Ovary (tissue), 7 donors: ENCODE measurements at regions not wholly inside any gene's neighbourhood (a gene's known extent, or its start where the extent isn't known, plus 50 kb on each side); places are given as distances from the start of the nearest gene placed in this dataset.

Experiments
- DNase-seq, 5 donors: peaks; one replicate each; pipeline ENCODE4 v3.0.0-alpha.2; 2019 to 2020
- H3K27ac ChIP-seq, 2 donors: fragments of 200-600 bp; one replicate each; pipeline versions ENCODE4 v1.5.1 to v1.8.0; 2019 to 2022
- H3K27me3 ChIP-seq: fragments of 200-600 bp; one replicate; pipeline ENCODE4 v1.8.0; 2022
- H3K36me3 ChIP-seq: fragments of 200-600 bp; sonication (generic); one replicate; pipeline ENCODE4 v1.5.1; 2019
- H3K4me1 ChIP-seq: one replicate; pipeline ENCODE4 v1.8.1; 2013; ENCODE audit warnings: mild to moderate bottlenecking, moderate library complexity; ENCODE audit not compliant: insufficient read depth
- H3K4me3 ChIP-seq: fragments of 200-600 bp; sonication (generic); one replicate; pipeline ENCODE4 v1.5.1; 2017
- H3K9me3 ChIP-seq, 2 donors: fragments of 200-600 bp in 1 of 2; sonication (generic) in 1 of 2; one replicate each; pipeline versions ENCODE4 v1.5.1 to v1.8.1; 2013 to 2019; ENCODE audit warnings: mild to moderate bottlenecking in 1 of 2, moderate library complexity in 1 of 2
- CTCF ChIP-seq, 3 donors: fragments of 450-650 bp in 2 of 3; fragments of 200-600 bp in 1 of 3; IDR thresholded peaks; one replicate each; pipeline versions ENCODE4 v1.5.1 to v1.8.0; 2016 to 2022; ENCODE audit warnings: antibody characterized with exemption in 3 of 3, mild to moderate bottlenecking in 1 of 3
- EP300 ChIP-seq: sonication (generic); formaldehyde crosslinking; IDR thresholded peaks from one replicate; pipeline ENCODE4 v1.6.1; 2017; ENCODE audit warnings: antibody characterized with exemption
- POLR2A ChIP-seq: fragments of 450-650 bp; IDR thresholded peaks from one replicate; pipeline ENCODE4 v1.6.1; 2017; ENCODE audit warnings: antibody characterized with exemption, mild to moderate bottlenecking, moderate library complexity
- WGBS, 3 donors: extraction: QIAGEN DNeasy Blood & Tissue Kit in 1 of 3; methylation state at CpG; one replicate each; pipeline versions ENCODE4 v1.1.5 to v1.1.7; 2013 to 2017; 5-methylcytosine and 5-hydroxymethylcytosine counted together
- intact Hi-C, 4 donors: fragments of 100-400 bp; cut with DNase I; formaldehyde crosslinking; loops; one replicate each; pipeline versions ENCODE4 v1.11.0 to v1.15.1; 2022 to 2023
- donor health status: DM: no; HTN: no; CAD: no; lungs with moderate emphysema.
- donor health status: DM: no; HTN: no; CAD: no.
- donor health status: Bipolar disorder and iron deficiency.
- donor health status: DM: no; HTN: no; CAD: no.
- donor health status: DM: yes; HTN: yes; CAD: no.

- Histone ChIP-seq H3K9me3 (no peaks in the 10 kb centered on the region), H3K4me3 (no peak overlapping the region), H3K27me3 (no peaks in the 10 kb centered on the region), H3K36me3 (no peaks in the 10 kb centered on the region), H3K27ac (no peak overlapping the region), H3K4me1 (no peaks in the 10 kb centered on the region)
- no peak for DNase-seq
- TF ChIP-seq POLR2A (no peak), CTCF (IDR thresholded peaks at IDR 0.05) (no peak), EP300 (no peak)
- 87 to 89% (median 89%) methylated on average over 4 of the region's 4 CpGs for WGBS, 3 donors
- intact Hi-C loops, result no loop called here
Measured at GRCh38 chr11:122062763-122063162, 53.3 kb downstream of the BLID start.

- H3K27ac ChIP-seq, result no peak overlapping the region
- no peak for DNase-seq
- no peak overlapping the region for H3K4me3 ChIP-seq
- no peaks in the 10 kb centered on the region for H3K27me3 ChIP-seq
- H3K4me1 ChIP-seq, result no peaks in the 10 kb centered on the region
- intact Hi-C loops, result no loop called here
- no peak for TF ChIP-seq EP300
- TF ChIP-seq POLR2A, result no peak
- no peak for TF ChIP-seq CTCF (IDR thresholded peaks at IDR 0.05)
- no peaks in the 10 kb centered on the region for H3K9me3 ChIP-seq
- no peaks in the 10 kb centered on the region for H3K36me3 ChIP-seq
Measured at GRCh38 chr11:122059565-122059964, 56.5 kb downstream of the BLID start.

GRCh38 chr11:122050021-122050690 lies 65.9 kb downstream of the BLID start:
- 97 to 98% (median 97%) methylated on average over 2 of the region's 2 CpGs for WGBS, 3 donors
- H3K4me1 ChIP-seq, result no peaks in the 10 kb centered on the region
- intact Hi-C loops, result no loop called here
- no peaks in the 10 kb centered on the region for H3K9me3 ChIP-seq
- no peaks in the 10 kb centered on the region for H3K36me3 ChIP-seq
- no peak overlapping the region for H3K27ac ChIP-seq
- no peak for DNase-seq
- TF ChIP-seq EP300 (no peak), POLR2A (no peak), CTCF (IDR thresholded peaks at IDR 0.05) (no peak)
- H3K27me3 ChIP-seq, result no peaks in the 10 kb centered on the region
- no peak overlapping the region for H3K4me3 ChIP-seq

GRCh38 chr11:122048401-122048800 lies 67.6 kb downstream of the BLID start:
- Histone ChIP-seq H3K36me3 (no peaks in the 10 kb centered on the region), H3K27me3 (no peaks in the 10 kb centered on the region), H3K27ac (no peak overlapping the region), H3K9me3 (no peaks in the 10 kb centered on the region), H3K4me1 (no peaks in the 10 kb centered on the region), H3K4me3 (no peak overlapping the region)
- WGBS, 3 donors, result 92 to 96% (median 93%) methylated on average over 3 of the region's 3 CpGs
- no peak for DNase-seq
- TF ChIP-seq EP300 (no peak), POLR2A (no peak), CTCF (IDR thresholded peaks at IDR 0.05) (no peak)
- intact Hi-C loops, result no loop called here
